Retinal pigment epithelial cell (primary cell): ENCODE measurements at regions not wholly inside any gene's neighbourhood (a gene's known extent, or its start where the extent isn't known, plus 50 kb on each side); places are given as distances from the start of the nearest gene placed in this dataset.

ENCODE experiments used
- DNase-seq: peaks from one replicate; pipeline ENCODE4 v3.0.0-alpha.2; 2010; ENCODE audit warnings: low read depth
- H3K4me3 ChIP-seq: 2 replicates; pipeline ENCODE4 v1.5.1; 2011; ENCODE audit warnings: mild to moderate bottlenecking, low read length, control low read depth, moderate library complexity
- CTCF ChIP-seq: conservative IDR thresholded peaks from 2 replicates; pipeline ENCODE4 v1.5.1; 2011; ENCODE audit warnings: low read depth, low read length, control low read depth, inconsistent platforms

- no peak overlapping the region for H3K4me3 ChIP-seq
- DNase-seq = no peak
- TF ChIP-seq CTCF = no peak
These were observed 180.2 kb downstream of the KCNA5 start for GRCh38 chr12:5223881-5224280.

GRCh38 chr12:5226581-5226980, 182.9 kb downstream of the KCNA5 start:
- no peak for TF ChIP-seq CTCF
- DNase-seq = no peak
- no peak overlapping the region for H3K4me3 ChIP-seq

- no peak for DNase-seq
- no peak for TF ChIP-seq CTCF
- H3K4me3 ChIP-seq = no peak overlapping the region
These were observed 184.2 kb downstream of the KCNA5 start for GRCh38 chr12:5227708-5228373.

GRCh38 chr12:5230156-5230555, 186.5 kb downstream of the KCNA5 start:
- TF ChIP-seq CTCF = no peak
- H3K4me3 ChIP-seq = no peak overlapping the region
- no peak for DNase-seq

- DNase-seq = no peak
- TF ChIP-seq CTCF = no peak
- no peak overlapping the region for H3K4me3 ChIP-seq
These were observed 187.2 kb downstream of the KCNA5 start for GRCh38 chr12:5230861-5231260.

- H3K4me3 ChIP-seq = no peak overlapping the region
- DNase-seq = no peak
- TF ChIP-seq CTCF = no peak
These were observed 188.6 kb downstream of the KCNA5 start for GRCh38 chr12:5232291-5232690.

- no peak for DNase-seq
These were observed 189.3 kb downstream of the KCNA5 start for GRCh38 chr12:5232826-5233500.

More at GRCh38 chr12:5232826-5233500, 189.3 kb downstream of the KCNA5 start:
- no peak for TF ChIP-seq CTCF
- no peak overlapping the region for H3K4me3 ChIP-seq
